SKM-1 (cell line): ENCODE measurements at regions not wholly inside any gene's neighbourhood (a gene's known extent, or its start where the extent isn't known, plus 50 kb on each side); places are given as distances from the start of the nearest gene placed in this dataset.
"Not testable (repeated sequence)": the region's sequence is repeated elsewhere in the genome, so short reads cannot be mapped to it uniquely, and the experiment has no call there.

Source experiments
- DNase-seq: peaks from one replicate; lab custom pipeline; 2025; ENCODE audit not compliant: unreplicated experiment; lab: John Stamatoyannopoulos, UW

DNA sequence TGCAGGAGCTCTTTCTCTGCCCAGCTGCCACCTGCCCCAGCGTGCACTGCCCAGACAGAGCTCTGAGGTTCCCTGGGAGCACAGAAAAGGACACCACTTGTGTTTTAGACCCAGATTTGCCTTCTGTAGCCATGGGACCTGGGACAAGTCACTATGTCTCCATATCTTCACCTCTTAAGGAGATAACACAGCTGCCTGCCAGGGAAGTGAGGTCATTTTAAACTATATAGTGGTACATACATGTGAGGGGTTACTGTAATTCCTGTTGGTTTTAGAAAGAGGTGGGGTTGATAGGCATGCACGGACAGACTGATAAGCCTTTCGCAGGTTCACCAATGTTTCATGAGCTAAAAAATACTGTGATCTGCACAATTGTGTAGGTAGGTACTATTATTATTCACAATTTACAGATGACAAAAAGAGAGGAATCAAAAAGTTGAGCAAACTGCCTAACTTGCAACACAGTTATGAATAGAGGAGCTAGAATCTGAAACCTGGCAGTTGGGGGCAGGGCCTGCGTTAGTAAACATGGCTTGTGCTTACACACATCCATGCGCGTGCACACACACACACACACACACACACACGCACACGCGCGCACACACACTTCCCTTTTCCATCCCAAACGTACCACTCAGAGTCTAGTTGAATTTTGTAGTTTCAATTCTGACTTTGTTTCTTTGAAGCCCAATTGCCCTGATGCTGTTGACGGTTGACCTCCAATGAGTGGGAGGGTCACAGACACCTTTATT lies 193.6 kb downstream of the FAM43A start:
- DNase-seq = no peak

DNA sequence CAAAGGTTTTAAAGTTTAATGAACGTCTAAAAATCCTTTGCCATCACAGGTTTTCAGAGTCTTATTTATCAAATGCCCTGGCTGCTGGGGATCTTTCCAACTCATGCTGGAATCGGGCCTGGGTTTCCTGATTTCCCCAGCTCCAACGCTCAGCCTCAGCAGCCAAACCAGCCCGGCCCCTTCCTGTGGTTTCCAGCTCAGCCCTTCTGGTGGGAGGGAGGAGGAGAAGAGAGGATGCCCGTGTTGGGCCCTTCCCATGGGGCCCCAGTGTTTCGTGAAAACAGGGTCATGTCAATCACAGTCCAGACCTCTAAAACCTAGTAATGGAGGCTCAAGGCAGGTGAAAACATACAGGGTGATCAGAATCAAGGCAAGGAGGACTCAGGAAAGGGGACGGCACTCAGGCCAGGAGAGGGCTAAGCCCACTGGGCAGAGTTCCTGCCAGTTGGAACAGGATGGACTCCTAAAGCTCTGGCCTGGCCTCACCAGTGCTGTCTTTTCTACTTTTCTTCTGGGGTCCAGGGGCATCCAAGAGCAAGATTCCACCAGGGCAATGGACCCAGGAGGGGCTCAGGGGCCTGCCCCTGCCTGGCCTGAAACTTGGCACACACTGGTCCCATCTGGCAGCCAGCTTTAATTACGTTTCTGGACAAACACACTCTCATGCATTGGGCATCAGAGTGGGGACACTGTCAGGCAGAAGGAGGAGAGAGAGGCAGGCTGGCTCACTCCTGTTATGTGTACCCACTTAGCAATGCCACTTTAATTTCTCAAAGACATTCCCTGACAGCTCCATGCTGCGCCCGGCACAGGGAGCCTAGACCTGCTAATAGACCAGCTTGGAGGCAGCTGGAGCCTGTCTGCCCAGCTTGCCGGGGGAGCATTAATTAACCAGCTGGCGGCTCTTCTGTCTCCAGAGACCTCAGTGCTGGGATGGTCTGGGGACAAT lies 194.6 kb downstream of the FAM43A start:
- no peak for DNase-seq

DNA sequence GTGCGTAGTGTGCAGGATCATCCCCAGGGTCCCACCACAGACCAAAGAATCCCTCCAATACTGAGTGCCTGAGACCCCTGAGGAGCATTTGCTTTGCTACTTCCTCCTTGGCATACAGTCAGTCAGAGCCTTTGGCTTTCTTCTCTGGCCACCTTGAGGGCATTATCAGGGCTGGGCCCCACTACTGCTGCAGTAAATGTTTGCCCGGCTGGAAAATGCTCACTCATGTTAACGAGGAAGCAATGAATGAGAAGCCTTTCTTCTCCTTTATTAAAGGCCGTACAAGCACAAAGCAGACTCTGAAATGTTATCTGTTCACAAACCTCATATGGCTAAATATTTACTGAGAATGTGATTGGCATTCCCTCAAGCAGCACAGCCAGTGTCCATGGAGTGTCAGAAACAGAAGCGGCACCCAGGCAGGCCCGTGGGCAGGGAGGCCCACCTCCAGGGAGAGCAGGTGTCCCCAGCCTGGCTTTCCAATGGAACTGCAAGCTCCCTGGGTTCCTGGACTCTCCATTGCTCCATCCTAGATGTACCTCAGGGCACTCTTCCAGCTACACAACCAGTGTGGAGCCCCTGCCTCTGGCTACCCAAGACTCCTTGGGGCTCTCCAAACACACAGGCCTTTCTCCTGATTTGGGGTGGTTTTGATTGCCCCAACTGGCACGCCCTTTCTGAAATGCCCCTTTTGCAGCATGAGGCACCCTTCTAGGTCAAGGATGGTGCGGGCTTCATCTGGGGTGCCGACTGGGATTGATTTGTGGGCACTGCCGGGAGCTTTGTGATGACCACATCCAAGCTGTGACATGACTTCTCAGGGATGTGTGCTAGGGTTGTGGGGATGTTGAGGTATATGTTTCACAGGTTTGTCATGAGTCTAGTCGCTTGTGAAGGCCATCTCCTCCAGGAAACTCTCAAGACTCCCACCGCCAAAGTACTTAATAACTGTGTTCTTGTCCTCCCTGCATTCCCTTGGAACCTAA lies 195.6 kb downstream of the FAM43A start:
- DNase-seq = no peak

DNA sequence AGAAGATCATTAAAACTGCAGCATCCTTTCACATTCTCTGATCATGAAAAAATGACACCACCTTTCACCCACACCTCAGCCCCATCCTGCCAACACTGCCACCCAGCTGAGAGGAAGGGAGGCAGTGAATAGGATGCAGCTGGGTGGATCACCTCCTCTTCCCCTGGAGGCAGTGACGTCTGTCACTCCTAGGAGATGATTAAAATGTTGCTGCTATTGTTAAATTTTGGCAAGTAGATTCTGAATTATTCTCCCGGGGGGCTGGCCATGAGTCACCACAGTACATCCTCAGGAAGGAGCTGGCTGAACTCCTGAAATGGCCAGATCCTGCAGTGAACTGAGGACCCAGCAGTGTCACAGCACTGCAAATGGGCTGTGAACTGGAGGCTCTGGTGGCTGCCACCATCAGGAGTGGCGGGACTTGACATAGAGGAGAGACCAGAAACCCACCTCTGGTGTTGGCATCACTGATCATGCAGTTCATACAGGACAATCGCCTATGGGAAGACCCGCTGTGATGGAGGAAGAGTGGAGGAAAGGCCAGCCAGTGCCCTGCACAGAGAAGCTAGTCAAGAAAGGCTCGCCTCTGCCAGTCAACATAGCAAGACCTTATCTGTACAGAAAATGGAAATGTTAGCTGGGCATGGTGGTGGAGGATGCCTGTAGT lies 199.1 kb downstream of the FAM43A start:
- DNase-seq = no peak

DNA sequence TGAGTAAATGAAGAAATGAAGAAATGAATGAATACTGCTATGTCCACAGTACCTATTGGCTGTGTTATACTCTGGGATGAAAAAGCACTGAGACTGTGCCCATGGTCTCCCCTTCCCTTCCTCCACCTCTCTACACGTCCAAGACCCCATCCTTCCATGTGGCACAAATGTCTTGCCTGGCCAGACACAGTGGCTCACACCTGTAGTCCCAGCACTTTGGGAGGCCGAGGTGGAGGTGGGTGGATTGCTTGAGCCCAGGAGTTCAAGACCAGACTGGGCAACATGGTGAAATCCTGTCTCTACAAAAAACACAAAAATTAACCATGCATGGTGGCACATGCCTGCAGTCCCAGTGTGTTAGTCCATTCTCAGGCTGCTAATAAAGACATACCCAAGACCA lies 200.1 kb downstream of the FAM43A start:
- DNase-seq = no peak

DNA sequence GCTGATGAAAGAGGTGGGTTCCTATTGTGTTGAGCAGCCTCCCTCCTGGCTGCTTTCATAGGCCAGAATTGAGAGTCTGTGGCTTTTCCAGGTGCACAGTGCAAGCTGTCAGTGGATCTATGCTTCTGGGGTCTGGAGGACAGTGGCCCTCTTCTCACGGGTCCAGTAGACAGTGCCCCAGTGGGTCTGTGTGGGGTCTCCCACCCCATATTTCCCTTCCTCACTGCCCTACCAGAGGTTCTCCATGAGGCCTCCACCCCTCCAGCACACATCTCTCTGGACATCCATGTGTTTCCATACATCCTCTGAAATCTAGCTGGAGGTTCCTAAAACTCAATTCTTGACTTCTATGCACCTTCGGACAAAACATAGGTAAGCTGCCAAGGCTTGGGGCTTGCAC lies 201.2 kb downstream of the FAM43A start:
- no peak for DNase-seq

DNA sequence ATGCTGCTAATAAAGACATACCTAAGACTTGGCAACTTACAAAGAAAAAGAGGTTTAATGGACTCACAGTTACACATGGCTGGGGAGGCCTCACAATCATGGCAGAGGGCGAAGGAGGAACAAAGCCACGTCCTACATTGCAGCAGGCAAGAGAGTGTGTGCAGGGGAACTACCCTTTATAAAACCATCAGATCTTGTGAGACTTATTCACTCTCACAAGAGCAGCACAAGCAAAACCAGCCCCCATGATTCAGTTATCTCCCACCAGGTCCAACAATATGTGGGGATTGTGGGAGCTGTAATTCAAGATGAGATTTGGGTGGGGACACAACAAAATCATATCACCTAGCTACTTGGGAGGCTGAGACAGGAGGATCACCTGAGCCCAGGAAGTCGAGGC lies 202.4 kb downstream of the FAM43A start:
- not testable (repeated sequence) for DNase-seq

DNA sequence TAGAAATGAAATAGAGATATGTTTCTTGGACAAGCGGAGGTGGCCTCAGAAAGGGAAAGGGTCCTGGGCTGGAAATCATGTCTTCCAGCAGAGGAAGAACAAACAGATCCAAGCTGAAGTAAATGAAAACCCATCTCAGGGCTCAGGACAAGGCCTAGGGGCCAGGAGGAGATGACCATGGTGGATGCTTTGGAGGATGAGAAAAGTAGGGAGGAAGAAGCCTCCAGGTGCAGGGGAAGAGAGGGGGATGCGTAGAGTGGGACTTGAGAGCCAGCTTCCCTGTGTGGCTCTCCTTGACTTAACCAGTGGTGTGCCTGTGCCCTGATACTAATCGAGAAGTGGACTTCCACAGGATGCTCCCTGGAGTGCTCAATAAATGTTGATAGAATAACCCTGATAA lies 203.2 kb downstream of the FAM43A start:
- DNase-seq = no peak

DNA sequence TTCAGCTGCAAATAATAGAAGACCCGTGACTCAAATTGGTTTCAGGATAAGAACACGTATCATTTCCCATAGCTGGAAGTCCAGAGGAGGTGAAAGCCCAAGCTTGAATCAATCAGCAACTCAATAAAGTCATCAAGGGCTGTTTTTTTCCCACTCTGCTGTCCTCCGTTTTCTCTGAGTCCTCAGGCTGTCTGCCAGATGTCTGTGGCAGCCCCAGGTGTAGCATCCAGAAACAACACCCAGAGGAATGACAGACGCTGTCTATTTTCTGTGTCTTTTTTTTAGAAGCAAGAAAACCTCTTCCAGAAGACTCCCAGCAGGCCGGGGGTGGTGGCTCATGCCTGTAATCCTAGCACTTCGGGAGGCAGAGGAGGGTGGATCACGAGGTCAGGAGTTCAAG lies 204.4 kb downstream of the FAM43A start:
- no peak for DNase-seq

DNA sequence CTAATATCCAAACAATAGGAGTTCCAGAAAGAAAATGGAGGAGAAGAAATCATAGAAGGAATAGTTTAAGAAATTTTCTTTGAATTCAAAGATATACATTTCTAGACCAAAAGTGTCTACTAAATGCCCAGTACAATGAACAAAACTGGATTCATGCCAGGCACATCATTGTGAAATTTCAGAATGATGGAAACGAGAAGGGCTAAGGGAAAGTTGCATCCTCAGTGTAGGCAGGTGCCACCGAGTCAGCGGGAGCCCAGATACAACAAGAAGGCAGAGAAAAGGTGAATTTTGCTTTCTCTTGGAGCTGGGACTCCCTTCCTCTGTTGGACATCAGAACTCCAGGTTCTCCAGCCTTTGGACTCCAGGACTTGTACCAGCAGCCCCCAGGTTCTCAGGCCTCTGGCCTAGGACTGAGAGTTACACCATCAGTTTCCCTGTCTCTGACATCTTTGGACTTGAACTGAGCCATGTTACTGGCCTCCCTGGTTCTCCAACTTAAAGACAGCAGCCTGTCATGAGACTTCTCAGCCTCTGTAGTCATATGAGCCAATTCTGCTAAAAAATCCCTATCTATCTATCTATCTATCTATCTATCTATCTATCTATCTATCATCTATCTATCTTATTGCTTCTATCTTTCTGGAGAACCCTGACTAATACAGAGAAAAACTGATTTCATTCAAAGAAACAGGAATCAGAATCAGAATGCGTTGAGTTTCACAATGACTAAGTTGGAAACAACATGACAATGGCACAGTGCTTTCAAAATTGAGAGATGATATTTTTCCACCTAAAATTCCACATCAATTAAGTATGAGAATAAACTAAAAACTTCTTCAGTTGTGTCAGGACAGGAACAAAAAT lies 207.7 kb downstream of the FAM43A start:
- no peak for DNase-seq

DNA sequence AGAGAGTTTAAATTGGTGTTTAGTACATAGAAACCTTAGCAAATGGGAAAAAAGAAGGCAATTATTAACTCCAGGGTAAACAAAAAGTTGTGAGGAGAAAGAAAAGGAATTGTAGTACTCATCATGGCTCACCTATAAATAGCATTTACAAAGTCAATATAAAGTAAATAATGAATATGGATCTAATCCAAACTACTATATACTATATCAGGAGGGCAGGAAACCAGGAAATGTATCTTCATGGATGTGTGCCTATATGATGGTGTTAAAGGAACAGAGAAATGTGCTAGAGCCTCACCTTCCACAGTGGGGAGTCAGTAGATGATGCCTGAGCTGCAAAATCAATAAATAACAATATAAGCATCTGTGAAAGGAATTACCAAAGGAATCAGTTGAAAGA lies 208.9 kb downstream of the FAM43A start:
- no peak for DNase-seq

DNA sequence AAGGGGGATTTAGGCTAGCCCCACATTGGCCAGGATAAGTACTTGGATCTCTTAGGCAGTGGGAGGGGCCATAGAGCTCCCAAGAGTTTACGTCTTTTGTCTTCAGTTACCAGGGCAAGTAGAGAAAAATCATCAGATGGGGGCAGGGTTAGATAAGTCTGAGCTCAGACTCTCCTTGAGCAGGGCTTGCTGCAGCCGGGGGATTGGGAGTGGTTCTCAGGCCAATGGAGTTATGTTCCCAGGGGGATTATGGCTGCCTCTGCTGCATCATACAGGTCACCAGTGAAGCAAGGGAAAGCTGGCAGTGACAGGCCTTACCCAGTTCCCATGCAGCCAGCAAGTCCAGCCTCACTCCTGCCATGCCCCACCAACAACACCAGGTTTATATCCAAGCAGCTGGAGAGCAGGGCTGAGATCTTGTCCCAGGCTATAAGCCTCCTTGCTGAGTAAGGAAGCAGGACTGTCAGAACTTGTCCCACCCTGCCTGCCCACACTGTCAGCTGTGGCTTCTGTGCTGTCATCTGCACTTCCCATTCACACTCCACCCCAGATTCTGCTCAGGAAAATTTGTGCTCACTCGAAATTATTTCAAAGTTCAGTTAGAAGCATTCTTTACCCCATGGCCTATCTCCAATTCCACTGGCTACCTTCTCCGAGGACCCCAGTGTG lies 215.3 kb downstream of the FAM43A start:
- no peak for DNase-seq

DNA sequence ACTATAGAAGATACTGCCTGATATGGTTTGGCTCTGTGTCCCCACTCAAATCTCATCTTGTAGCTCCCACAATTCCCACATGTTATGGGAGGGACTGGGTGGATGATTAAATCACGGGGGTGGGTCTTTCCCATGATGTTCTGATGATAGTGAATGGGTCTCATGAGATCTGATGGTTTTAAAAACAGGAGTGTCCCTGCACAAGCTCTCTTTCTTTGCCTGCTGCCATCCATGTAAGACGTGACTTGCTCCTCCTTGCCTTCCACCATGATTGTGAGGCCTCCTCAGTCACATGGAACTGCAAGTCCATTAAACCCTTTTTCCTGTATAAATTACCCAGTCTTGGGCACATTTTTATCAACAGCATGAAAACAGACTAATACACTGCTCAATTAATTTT lies 217.8 kb downstream of the FAM43A start:
- not testable (repeated sequence) for DNase-seq

DNA sequence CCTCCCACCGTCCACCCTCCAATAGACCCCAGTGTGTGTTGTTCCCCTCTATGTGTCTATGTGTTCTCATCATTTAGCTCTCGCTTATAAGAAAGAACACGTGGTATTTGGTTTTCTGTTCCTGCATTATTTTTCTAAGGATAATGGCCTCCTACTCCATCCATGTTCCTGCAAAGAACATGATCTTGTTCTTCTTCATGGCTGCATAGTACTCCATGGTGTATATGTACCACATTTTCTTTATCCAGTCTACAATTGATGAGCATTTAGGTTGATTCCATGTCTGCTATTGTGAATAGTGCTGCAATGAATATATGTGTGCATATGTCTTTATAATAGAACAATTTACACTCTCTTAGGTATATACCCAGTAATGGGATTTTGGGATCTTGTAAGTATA lies 219.3 kb downstream of the FAM43A start:
- not testable (repeated sequence) for DNase-seq

DNA sequence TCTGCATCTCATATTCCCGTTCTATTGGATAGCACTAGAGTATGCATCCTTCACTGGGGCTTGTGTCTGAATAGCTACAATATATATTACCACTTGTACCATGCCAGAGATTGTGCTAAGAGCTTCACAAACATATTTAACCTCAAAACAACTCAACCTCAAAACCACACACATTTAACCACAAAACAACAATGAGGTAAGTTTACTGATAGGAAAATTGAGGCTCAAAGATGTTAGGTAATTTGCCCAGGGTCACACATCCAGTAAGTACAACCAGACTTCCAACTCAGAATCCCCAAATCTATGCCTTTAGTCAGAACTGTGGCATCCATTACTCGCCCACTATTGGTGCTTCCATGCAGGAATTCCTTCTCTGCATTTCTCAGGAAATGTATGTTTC lies 220.0 kb downstream of the FAM43A start:
- no peak for DNase-seq

DNA sequence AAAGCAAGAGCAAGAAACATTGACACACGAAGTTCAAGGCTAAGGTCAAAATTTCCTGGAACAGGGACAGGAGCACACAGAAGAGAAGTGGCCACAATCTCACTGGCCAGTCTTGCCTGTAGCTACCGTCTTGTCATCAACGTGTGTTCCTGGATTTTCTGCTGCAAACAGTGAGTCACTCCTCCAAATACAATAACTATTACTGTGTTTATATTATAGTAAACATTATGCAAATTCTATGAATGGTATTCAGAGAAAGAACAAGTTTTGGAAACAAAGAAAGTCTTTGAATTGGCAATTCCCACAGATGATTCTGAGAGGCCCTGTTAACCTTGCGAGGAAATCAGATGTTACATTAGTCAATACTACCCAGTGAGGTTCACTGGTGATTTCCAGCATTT lies 220.5 kb downstream of the FAM43A start:
- DNase-seq = no peak

DNA sequence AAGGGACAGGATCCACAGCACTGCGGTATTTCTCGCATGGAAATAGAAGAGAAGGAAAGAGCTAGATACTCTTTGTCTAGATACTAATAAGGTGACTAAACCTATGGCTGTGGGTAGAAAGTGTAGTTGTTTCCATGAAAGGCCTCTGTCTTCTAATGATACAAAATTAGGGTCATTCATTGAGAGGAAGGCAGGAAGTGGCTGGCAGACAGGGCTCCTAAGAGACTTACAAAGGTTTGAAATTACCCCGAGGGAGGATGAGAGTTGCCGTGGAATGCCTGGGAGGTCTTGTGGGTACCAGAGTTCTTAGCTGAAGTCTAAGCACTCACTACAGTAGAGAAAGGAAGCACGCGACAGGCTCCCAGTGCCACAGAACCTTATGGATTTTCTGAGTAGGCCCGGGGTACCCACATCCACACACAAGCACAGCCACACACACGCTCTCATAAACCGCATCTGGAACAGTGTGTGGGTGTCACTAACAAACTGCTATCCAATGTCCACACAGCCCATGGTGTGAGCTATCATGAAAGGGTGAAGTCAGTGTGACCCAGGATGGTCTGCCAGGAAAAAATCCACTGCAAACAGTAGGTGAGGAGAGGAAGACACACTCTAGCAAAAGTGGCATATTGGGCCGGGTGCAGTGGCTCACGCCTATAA lies 221.4 kb downstream of the FAM43A start:
- no peak for DNase-seq

DNA sequence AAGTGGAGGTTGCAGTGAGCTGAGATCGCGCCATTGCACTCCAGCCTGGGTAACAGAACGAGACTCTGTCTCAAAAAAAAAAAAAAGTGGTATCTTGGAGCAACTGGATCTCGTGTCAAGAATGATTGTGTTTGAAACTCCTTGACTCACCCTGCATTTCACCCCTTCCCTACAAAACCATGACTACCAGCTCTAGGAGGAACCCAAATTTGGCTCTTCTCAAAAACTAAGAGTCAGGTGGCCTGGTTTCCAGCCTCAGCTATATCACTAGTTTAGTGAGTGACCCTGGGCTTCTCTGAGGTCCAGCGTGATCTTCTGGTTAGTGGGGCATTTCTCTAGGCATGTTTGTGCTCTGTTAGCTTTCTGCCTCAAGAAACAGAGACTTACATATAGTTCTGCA lies 222.1 kb downstream of the FAM43A start:
- DNase-seq = no peak

DNA sequence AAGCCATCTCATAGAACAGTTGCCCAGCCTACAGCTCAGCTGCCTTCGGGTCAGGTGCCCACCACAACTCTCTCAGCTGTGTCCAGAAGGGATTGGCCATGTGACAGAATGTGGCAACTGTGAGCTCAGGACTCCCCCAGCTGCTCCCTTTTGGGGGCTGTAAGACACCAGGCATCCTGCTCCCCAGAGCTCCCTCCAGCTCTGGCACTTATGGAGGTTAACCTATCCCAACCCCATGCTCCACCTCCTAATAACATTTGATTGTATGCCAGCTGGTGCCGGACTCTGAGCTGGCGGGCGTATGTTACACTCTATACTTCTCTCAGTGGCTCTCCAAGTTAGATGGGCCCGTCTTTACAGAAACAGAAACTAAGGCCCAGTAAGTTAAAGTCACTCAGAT lies 222.8 kb downstream of the FAM43A start:
- DNase-seq = no peak
